ENCODE measurements at regions not wholly inside any gene's neighbourhood (a gene's known extent, or its start where the extent isn't known, plus 50 kb on each side); places are given as distances from the start of the nearest gene placed in this dataset.
"Not testable (repeated sequence)": the region's sequence is repeated elsewhere in the genome, so short reads cannot be mapped to it uniquely, and the experiment has no call there.

GRCh38 chr9:63817622-63818518 lies 1467.1 kb downstream of the FOXD4L5 start:
- H3K4me3 ChIP-seq (ENCODE audit: low read depth, low read length) = peak overlapping the region; percentile 67

DNA sequence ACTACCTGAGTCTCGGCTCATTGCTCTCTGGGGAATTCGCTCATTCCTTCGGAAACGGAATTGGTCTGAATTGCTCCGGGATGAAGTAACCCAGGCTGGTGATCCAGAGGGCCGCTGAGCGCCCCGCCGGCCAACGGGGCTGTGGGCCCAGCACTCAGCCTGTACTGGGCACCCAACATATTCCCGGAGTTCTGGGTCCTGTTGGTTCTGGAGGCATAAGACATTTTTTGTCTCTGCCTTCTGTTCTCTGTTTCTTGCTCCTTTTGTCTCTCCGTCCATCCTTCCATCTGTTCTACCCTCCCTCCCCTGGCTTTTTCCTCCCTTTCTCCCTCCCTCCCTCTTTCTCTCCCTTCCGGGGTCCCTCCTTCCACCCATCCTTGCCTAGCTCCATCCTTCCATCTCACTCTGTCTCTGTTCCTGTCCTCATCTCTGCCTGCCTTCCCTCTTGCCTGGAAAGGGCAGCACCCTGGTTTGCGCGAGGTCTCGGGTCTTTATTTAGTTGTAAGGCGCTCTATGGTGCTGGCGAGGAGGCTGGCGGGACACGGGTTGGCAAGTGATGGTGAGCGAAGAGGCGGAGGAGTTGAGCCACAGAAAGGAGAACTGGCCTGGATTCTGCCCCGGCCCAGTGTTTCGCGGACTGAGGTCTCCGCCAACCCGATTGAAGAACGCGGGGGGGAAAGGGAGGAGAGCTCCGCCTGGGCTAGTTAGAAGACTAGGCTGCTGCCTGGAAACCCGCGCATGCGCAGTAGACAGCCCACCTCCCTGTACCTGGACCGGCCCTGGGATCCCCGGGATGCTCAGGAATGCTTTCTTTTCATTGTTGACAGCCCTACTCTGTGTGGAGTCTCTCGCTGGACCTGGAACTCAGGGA lies 1468.0 kb downstream of the FOXD4L5 start:
- TF ChIP-seq, protein P1, sequence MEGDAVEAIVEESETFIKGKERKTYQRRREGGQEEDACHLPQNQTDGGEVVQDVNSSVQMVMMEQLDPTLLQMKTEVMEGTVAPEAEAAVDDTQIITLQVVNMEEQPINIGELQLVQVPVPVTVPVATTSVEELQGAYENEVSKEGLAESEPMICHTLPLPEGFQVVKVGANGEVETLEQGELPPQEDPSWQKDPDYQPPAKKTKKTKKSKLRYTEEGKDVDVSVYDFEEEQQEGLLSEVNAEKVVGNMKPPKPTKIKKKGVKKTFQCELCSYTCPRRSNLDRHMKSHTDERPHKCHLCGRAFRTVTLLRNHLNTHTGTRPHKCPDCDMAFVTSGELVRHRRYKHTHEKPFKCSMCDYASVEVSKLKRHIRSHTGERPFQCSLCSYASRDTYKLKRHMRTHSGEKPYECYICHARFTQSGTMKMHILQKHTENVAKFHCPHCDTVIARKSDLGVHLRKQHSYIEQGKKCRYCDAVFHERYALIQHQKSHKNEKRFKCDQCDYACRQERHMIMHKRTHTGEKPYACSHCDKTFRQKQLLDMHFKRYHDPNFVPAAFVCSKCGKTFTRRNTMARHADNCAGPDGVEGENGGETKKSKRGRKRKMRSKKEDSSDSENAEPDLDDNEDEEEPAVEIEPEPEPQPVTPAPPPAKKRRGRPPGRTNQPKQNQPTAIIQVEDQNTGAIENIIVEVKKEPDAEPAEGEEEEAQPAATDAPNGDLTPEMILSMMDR (IDR thresholded peaks at IDR 0.05; ENCODE audit: borderline replicate concordance, insufficient read depth, low read depth, low read length) = no peak
- H3K4me3 ChIP-seq (ENCODE audit: low read depth, low read length) = peak overlapping the region; percentile 67

More at GRCh38 chr9:63817622-63818518, 1467.1 kb downstream of the FOXD4L5 start:
- TF ChIP-seq, protein P1 (IDR thresholded peaks at IDR 0.05; ENCODE audit: borderline replicate concordance, insufficient read depth, low read depth, low read length) = peak; percentile 9; the same call in 1 of the 2 replicates

- peak overlapping the region; percentile 21 for H3K4me3 ChIP-seq (ENCODE audit: low read depth, low read length)
Observed at GRCh38 chr9:63814970-63815669, 1469.9 kb downstream of the FOXD4L5 start.

- peak overlapping the region; percentile 26 for H3K4me3 ChIP-seq (ENCODE audit: low read depth, low read length)
Observed at GRCh38 chr9:63813391-63814021, 1471.5 kb downstream of the FOXD4L5 start.

DNA sequence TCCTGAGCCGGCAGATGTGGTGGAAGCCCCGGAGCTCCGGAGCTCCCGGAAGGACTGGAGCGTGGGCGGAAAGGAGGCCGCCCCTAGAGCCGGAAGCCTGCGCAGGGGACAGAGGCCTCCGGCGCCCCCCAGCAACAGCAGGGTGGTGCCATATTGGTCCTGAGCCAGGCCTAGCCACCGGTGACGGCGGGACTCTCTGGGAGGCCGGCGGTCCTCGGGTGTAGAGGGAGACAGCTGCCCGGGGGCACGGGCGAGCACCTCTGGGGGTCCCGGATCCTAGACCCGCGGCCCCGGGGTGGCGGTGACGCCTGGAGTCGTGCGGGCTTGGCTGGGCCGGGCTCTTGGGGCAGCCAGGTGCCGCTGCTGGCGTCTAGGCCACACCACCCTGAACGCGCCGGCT lies 1472.2 kb downstream of the FOXD4L5 start:
- H3K4me3 ChIP-seq (ENCODE audit: low read depth, low read length) = not testable (repeated sequence)

- H3K4me3 ChIP-seq (ENCODE audit: low read depth, low read length) = not testable (repeated sequence)
Observed at GRCh38 chr9:63804205-63804604, 1480.8 kb downstream of the FOXD4L5 start.

DNA sequence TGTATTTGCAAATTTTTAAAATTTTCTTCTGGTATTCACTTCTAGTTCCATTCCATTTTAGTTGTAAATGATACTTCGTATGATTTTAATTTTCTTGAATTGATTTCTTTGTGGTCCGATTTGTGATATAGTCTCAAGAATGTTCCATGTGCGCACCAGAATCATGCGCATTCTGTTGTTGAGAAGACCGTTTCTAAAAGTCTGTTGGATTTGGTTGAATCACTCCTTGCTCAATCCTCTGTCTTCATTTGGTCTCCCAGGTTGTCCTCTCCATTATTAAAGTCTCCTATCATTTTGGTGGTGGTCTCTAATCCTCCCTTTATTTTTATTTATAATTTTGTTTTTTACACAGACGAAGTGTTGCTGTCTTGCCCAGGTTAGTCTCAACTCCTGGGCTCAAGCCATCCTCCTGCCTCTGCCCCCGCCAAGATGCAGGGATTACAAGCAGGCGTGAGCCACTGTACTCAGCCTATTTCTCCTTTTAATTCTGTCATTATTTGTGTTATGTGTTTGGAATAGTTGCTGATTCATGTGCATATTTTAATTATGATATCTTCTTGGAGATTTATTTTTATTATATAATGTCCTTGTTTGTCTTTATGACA lies 1490.8 kb downstream of the FOXD4L5 start:
- not testable (repeated sequence) for H3K4me3 ChIP-seq (ENCODE audit: low read depth, low read length)

DNA sequence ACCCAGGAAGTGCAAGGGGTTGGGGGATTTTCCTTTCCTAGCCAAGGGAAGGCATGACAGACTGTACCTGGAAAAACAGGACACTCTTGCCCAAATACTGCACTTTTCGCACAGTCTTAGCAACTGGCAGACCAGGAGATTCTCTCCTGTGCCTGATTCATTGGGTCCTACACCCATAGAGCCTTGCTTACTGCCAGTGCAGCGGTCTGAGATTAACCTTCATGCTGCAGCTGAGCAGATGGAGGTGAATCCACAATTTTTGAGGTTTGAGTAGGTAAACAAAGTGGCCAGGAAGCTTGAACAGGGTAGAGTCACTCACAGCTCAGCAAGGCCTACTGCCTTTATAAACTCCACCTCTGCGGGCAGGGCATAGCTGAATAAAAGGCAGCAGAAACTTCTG lies 1497.6 kb downstream of the FOXD4L5 start:
- not testable (repeated sequence) for H3K4me3 ChIP-seq (ENCODE audit: low read depth, low read length)

- H3K4me3 ChIP-seq (ENCODE audit: low read depth, low read length) = not testable (repeated sequence)
Observed at GRCh38 chr9:63785059-63785458, 1500.0 kb downstream of the FOXD4L5 start.

DNA sequence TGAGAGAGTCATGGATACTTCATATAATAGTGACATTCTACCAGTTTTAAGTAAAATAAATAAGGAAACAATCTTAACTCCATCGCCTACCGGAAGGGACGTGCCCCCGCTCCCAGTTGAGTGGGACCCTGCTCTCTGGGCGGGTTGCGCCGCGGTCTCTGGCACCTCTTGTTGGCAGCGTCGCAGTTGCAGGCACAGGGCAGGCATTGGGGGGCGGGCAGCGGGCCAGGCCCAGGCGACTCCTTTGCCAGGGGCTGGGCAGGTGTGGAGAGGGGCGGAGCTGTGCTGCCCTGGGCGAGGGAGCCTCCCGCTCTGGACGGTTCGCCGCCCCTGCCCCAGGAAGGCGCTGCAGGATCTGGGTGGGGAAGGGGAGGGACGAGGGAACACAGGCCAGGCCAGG lies 1500.6 kb downstream of the FOXD4L5 start:
- H3K4me3 ChIP-seq (ENCODE audit: low read depth, low read length) = not testable (repeated sequence)

GRCh38 chr9:63781817-63782439 lies 1503.1 kb downstream of the FOXD4L5 start:
- not testable (repeated sequence) for H3K4me3 ChIP-seq (ENCODE audit: low read depth, low read length)

DNA sequence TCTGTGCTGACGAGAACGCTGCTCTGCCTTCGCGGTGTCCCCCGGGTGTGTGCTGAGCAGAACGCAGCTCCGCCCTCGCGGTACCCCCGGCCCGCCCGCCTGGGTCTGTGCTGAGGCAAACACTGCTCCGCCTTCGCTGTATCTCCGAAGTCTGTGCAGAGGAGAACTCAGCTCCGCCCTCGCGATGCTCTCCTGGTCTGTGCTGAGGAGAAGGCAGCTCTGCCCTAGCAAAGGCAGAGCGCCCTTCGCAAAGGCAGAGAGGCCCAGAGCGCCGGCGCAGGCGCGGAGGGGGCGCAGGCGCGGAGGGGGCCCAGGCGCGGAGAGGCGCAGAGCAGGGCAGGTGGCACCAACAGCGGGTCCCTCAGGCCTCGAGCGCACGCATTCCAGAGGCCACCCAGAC lies 1503.6 kb downstream of the FOXD4L5 start:
- not testable (repeated sequence) for H3K4me3 ChIP-seq (ENCODE audit: low read depth, low read length)

DNA sequence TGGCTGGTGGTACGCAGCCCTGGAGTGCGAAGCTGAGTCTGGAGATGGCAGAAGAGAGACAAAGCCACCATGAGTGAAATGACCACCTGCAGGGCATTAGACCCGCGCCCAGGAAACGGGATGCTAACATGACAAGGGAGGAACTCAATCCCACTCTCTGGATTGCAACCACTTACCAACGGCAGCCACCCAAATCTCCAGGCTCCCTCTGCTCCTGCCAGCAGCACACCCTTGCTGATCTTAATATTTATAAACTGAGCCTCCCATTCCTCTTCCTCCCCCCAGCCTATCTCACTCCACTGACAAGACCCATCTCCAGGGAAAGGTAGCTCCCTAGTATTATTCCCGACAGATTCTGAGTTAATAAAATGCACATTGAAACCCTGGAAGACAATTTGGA lies 1508.8 kb downstream of the FOXD4L5 start:
- not testable (repeated sequence) for H3K4me3 ChIP-seq (ENCODE audit: low read depth, low read length)

- not testable (repeated sequence) for H3K4me3 ChIP-seq (ENCODE audit: low read depth, low read length)
Observed at GRCh38 chr9:63775092-63775426, 1510.0 kb downstream of the FOXD4L5 start.

GRCh38 chr9:63774369-63775091 lies 1510.5 kb downstream of the FOXD4L5 start:
- H3K4me3 ChIP-seq (ENCODE audit: low read depth, low read length) = not testable (repeated sequence)

- not testable (repeated sequence) for H3K4me3 ChIP-seq (ENCODE audit: low read depth, low read length)
Observed at GRCh38 chr9:63762230-63762629, 1522.8 kb downstream of the FOXD4L5 start.

All from GM12875 (cell line).